Right lobe of liver (tissue), 4 donors: ENCODE measurements at regions not wholly inside any gene's neighbourhood (a gene's known extent, or its start where the extent isn't known, plus 50 kb on each side); places are given as distances from the start of the nearest gene placed in this dataset.

Experiments used
- CTCF ChIP-seq, 4 donors: fragments of 200-600 bp in 3 of 4; fragments of 450-650 bp in 1 of 4; IDR thresholded peaks; one replicate each; pipeline versions ENCODE4 v1.5.1 to v1.8.0; 2016 to 2022; ENCODE audit warnings: antibody characterized with exemption in 4 of 4, mild to moderate bottlenecking in 2 of 4
- POLR2A ChIP-seq: fragments of 450-650 bp; IDR thresholded peaks from one replicate; pipeline ENCODE4 v1.6.1; 2017; ENCODE audit warnings: antibody characterized with exemption, mild to moderate bottlenecking
- donor health status: DM: no; HTN: no; CAD: no.
- donor health status: DM: no; HTN: no; CAD: no.
- donor health status: DM: no; HTN: yes; CAD: no.

GRCh38 chr4:152074573-152074972, 313.8 kb upstream of the GATB start:
- TF ChIP-seq CTCF (IDR thresholded peaks at IDR 0.05) = no peak
- TF ChIP-seq POLR2A = no peak
